HEK293 (cell line): ENCODE measurements at regions not wholly inside any gene's neighbourhood (a gene's known extent, or its start where the extent isn't known, plus 50 kb on each side); places are given as distances from the start of the nearest gene placed in this dataset.

ENCODE experiments used
- CTCF ChIA-PET: fragments of 350-600 bp; formaldehyde crosslinking; extraction: SDS; loops from one replicate; lab custom pipeline; 2021; ENCODE audit warnings: antibody characterized with exemption; lab: Yijun Ruan, JAX
- POLR2A ChIA-PET: fragments of 300-600 bp; formaldehyde crosslinking; extraction: SDS; loops from one replicate; lab custom pipeline; 2020; ENCODE audit warnings: antibody characterized with exemption, inconsistent platforms; lab: Yijun Ruan, JAX
- H3K27ac ChIP-seq: fragments of 200-500 bp; sonication (Bioruptor generic); 2 replicates; pipeline ENCODE4 v1.5.1; 2014; ENCODE audit warnings: low read depth, low read length, control low read depth, inconsistent platforms; ENCODE audit errors: extremely low read depth
- H3K36me3 ChIP-seq, 2 experiments: fragments of 200-500 bp in 1 of 2; sonication (Bioruptor generic) in 1 of 2; 1 replicate in 1 of 2; 2 replicates in 1 of 2; pipeline ENCODE4 v1.5.1; 2014 to 2017; ENCODE audit warnings: inconsistent platforms in 2 of 2, low read length in 2 of 2; ENCODE audit not compliant: control insufficient read depth in 2 of 2, insufficient read depth in 1 of 2
- H3K4me1 ChIP-seq: fragments of 200-500 bp; sonication (Bioruptor generic); 2 replicates; pipeline ENCODE4 v1.5.1; 2014; ENCODE audit warnings: mild to moderate bottlenecking, low read length, inconsistent platforms; ENCODE audit not compliant: control insufficient read depth, insufficient read depth
- H3K4me3 ChIP-seq: 2 replicates; pipeline ENCODE4 v1.5.1; 2011; ENCODE audit warnings: low read depth, mild to moderate bottlenecking, control low read depth, low read length, moderate library complexity
- H3K9me3 ChIP-seq: fragments of 200-500 bp; sonication (Bioruptor generic); 2 replicates; pipeline ENCODE4 v1.5.1; 2014; ENCODE audit warnings: low read depth, low read length, inconsistent platforms; ENCODE audit not compliant: control insufficient read depth, insufficient read depth
- EGR2 ChIP-seq: fragments of 450-650 bp; formaldehyde crosslinking; IDR thresholded peaks from 2 replicates; pipeline ENCODE4 v1.5.1; 2016; ENCODE audit warnings: low read depth, missing biosample characterization, missing genetic modification characterization
- KLF10 ChIP-seq: fragments of 450-650 bp; IDR thresholded peaks from 2 replicates; pipeline ENCODE4 v1.5.1; 2018; ENCODE audit warnings: missing biosample characterization, mild to moderate bottlenecking, missing genetic modification characterization
- ZBTB48 ChIP-seq: fragments of 450-650 bp; formaldehyde crosslinking; IDR thresholded peaks from 2 replicates; pipeline ENCODE4 v1.5.1; 2016; ENCODE audit warnings: missing biosample characterization, missing genetic modification characterization
- ZFHX2 ChIP-seq: fragments of 450-650 bp; formaldehyde crosslinking; conservative IDR thresholded peaks from 2 replicates; pipeline ENCODE4 v1.5.1; 2016; ENCODE audit warnings: missing biosample characterization, missing genetic modification characterization
- ZNF433 ChIP-seq: fragments of 450-650 bp; formaldehyde crosslinking; IDR thresholded peaks from 2 replicates; pipeline ENCODE4 v1.5.1; 2016; ENCODE audit warnings: missing biosample characterization, missing genetic modification characterization, low read depth
- ZNF621 ChIP-seq: fragments of 450-650 bp; formaldehyde crosslinking; IDR thresholded peaks from 2 replicates; pipeline ENCODE4 v1.5.1; 2017; ENCODE audit warnings: missing biosample characterization, missing genetic modification characterization
- TF ChIP-seq, protein P1 (sequence below): fragments of 450-650 bp; formaldehyde crosslinking; IDR thresholded peaks from 2 replicates; pipeline ENCODE4 v1.5.1; 2016; ENCODE audit warnings: missing biosample characterization, missing genetic modification characterization
- TF ChIP-seq, protein P2 (sequence below): fragments of 450-650 bp; formaldehyde crosslinking; IDR thresholded peaks from 2 replicates; pipeline ENCODE4; 2016; ENCODE audit warnings: missing biosample characterization, missing genetic modification characterization
- TF ChIP-seq, protein P3 (sequence below): fragments of 450-650 bp; formaldehyde crosslinking; IDR thresholded peaks from 2 replicates; pipeline ENCODE4 v1.5.1; 2016; ENCODE audit warnings: missing biosample characterization, missing genetic modification characterization
- TF ChIP-seq, protein P4 (sequence below): fragments of 450-650 bp; formaldehyde crosslinking; IDR thresholded peaks from 2 replicates; pipeline ENCODE4 v1.5.1; 2016; ENCODE audit warnings: missing biosample characterization, missing genetic modification characterization

DNA sequence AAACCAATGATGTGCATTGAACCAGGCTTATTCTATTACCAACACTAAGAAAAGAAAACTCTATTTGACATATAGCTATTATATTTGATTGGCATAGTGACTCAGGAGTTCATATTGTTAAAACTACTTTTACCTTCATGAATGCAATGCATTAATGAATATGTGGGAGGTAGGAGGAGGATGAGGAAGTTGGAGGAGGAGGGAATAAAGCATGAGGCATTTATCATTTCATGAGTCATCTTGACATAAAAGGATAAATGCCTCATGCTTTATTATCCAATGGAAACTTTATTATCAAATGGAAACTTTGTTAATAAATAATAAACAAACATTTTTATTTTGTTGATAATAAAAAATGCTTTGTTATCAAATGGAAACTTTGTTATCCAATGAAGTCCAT, 116.5 kb downstream of the SPRY2 start:
- CTCF ChIA-PET = interaction anchor here (1.0 kb wide), 1 partner anchor 156 kb away, joined by 4 read pairs; no protein-coding TSS in a partner anchor
- H3K4me3 ChIP-seq = no peak overlapping the region
- POLR2A ChIA-PET = no interaction called here
- no peak overlapping the region for H3K27ac ChIP-seq
- no peaks in the 10 kb centered on the region for H3K36me3 ChIP-seq
- H3K9me3 ChIP-seq = no peaks in the 10 kb centered on the region
- peak; percentile 66 for TF ChIP-seq ZFHX2
- TF ChIP-seq, protein P1, sequence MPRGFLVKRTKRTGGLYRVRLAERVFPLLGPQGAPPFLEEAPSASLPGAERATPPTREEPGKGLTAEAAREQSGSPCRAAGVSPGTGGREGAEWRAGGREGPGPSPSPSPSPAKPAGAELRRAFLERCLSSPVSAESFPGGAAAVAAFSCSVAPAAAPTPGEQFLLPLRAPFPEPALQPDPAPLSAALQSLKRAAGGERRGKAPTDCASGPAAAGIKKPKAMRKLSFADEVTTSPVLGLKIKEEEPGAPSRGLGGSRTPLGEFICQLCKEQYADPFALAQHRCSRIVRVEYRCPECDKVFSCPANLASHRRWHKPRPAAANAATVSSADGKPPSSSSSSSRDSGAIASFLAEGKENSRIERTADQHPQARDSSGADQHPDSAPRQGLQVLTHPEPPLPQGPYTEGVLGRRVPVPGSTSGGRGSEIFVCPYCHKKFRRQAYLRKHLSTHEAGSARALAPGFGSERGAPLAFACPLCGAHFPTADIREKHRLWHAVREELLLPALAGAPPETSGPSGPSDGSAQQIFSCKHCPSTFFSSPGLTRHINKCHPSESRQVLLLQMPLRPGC (tag by site-specific recombination) = no peak
- peak; percentile 83 for TF ChIP-seq EGR2
- no peaks in the 10 kb centered on the region for H3K4me1 ChIP-seq

DNA sequence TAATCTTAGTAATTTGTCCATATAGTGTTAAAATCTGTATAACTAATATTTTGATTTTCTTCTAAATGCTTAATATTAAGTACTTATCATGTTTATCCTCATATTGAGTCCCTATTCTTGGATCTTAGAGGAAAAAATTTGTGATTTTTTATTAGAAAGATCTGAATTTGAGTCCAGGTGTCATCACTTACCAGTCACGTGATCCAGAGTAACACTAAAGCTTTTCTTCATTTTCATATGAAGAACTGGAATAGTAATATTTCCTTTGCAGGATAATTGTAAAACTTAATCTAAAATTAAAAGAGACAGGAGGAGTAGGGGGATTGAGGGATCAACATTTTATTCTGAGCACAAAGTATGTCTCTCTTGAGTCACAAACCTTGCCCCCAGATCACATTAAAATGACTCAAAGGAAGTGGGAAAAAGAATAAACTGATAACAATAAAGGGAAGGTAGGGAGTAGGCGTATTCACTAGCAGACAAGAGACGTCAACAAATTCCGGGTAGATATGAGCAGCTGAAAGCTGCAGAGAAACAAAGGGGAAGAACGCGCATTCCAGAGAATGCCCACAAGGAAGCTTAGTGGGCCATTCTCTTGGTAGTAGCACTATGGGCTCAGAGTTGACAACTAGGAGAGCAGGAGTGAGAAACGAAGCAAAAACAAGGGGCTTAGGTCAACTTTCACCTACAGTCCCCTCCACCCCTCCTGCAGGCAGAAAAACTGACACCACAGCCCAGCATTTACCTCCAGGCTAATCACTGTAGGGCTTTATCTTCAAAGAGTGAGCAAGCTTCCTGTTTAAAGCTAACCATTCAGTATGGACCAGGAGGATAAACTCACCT, 123.1 kb downstream of the SPRY2 start:
- H3K27ac ChIP-seq = no peak overlapping the region
- TF ChIP-seq ZNF621 (tag by site-specific recombination) = no peak
- TF ChIP-seq EGR2 = peak; percentile 53
- TF ChIP-seq, all 188 proteins: peak for 1
- Histone ChIP-seq H3K36me3 (no peaks in the 10 kb centered on the region), H3K9me3 (no peaks in the 10 kb centered on the region), H3K4me1 (no peaks in the 10 kb centered on the region), H3K4me3 (no peak overlapping the region)
- CTCF ChIA-PET = interaction anchor here (0.6 to 0.9 kb wide), 3 partner anchors 13 to 537 kb away, joined by 3 to 4 read pairs (median 3); no protein-coding TSS in a partner anchor
- POLR2A ChIA-PET = no interaction called here

DNA sequence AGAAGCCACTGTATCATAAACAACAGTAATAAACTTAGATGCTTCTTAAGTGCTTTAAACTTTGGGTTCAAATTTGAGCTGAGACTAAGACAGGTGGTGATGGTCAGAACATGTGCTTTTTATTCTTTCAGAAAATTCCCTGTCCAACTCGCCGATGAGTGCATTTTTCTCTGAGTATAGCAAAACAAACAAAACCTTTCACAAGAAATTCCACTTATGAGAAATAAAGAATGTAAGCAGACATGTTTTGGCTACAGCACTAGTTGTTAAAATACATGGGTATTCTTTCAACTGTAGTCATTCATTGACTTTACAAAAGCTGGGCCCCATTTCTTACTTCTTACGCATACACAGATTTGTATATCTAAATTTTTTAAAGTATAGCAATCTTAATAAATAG, 125.6 kb downstream of the SPRY2 start:
- ChIA-PET CTCF (no interaction called here), POLR2A (no interaction called here)

More for the DNA sequence above, 125.6 kb downstream of the SPRY2 start:
- H3K4me1 ChIP-seq = no peaks in the 10 kb centered on the region
- TF ChIP-seq ZBTB48 (tag by site-specific recombination) = no peak
- TF ChIP-seq, protein P2, sequence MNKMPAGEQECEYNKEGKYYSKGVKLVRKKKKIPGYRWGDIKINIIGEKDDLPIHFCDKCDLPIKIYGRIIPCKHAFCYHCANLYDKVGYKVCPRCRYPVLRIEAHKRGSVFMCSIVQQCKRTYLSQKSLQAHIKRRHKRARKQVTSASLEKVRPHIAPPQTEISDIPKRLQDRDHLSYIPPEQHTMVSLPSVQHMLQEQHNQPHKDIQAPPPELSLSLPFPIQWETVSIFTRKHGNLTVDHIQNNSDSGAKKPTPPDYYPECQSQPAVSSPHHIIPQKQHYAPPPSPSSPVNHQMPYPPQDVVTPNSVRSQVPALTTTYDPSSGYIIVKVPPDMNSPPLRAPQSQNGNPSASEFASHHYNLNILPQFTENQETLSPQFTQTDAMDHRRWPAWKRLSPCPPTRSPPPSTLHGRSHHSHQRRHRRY (tag by site-specific recombination) = no peak
- no peak for TF ChIP-seq KLF10 (tag by site-specific recombination)
- TF ChIP-seq, protein P3, sequence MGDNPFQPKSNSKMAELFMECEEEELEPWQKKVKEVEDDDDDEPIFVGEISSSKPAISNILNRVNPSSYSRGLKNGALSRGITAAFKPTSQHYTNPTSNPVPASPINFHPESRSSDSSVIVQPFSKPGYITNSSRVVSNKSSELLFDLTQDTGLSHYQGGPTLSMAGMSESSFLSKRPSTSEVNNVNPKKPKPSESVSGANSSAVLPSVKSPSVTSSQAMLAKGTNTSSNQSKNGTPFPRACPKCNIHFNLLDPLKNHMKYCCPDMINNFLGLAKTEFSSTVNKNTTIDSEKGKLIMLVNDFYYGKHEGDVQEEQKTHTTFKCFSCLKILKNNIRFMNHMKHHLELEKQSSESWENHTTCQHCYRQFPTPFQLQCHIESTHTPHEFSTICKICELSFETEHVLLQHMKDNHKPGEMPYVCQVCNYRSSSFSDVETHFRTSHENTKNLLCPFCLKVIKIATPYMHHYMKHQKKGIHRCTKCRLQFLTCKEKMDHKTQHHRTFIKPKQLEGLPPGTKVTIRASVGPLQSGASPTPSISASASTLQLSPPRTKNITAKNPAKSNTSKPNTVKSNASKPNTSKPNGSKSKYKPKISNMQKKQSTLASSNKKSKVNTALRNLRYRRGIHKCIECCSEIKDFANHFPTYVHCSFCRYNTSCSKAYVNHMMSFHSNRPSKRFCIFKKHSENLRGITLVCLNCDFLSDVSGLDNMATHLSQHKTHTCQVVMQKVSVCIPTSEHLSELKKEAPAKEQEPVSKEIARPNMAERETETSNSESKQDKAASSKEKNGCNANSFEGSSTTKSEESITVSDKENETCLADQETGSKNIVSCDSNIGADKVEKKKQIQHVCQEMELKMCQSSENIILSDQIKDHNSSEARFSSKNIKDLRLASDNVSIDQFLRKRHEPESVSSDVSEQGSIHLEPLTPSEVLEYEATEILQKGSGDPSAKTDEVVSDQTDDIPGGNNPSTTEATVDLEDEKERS (tag by site-specific recombination) = no peak
- TF ChIP-seq ZNF433 (tag by site-specific recombination) = no peak
- TF ChIP-seq, protein P4, sequence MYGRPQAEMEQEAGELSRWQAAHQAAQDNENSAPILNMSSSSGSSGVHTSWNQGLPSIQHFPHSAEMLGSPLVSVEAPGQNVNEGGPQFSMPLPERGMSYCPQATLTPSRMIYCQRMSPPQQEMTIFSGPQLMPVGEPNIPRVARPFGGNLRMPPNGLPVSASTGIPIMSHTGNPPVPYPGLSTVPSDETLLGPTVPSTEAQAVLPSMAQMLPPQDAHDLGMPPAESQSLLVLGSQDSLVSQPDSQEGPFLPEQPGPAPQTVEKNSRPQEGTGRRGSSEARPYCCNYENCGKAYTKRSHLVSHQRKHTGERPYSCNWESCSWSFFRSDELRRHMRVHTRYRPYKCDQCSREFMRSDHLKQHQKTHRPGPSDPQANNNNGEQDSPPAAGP = no peak
- H3K36me3 ChIP-seq = no peaks in the 10 kb centered on the region
- H3K4me3 ChIP-seq = no peak overlapping the region
- H3K27ac ChIP-seq = no peak overlapping the region
- H3K9me3 ChIP-seq = no peaks in the 10 kb centered on the region
